Femur (tissue), 1 donor: ENCODE measurements at regions not wholly inside any gene's neighbourhood (a gene's known extent, or its start where the extent isn't known, plus 50 kb on each side); places are given as distances from the start of the nearest gene placed in this dataset.

Experiments used
- DNase-seq: peaks from one replicate; pipeline ENCODE4 v3.0.0-alpha.2; 2017

GRCh38 chr14:30077946-30078345 lies 150.3 kb upstream of the PRKD1 start:
- no peak for DNase-seq

- DNase-seq, result no peak
These were observed 151.3 kb upstream of the PRKD1 start for GRCh38 chr14:30078811-30079402.

GRCh38 chr14:30082486-30082885 lies 154.8 kb upstream of the PRKD1 start:
- DNase-seq, result no peak

- no peak for DNase-seq
These were observed 157.2 kb upstream of the PRKD1 start for GRCh38 chr14:30084811-30085210.

GRCh38 chr14:30085943-30086342 lies 158.3 kb upstream of the PRKD1 start:
- DNase-seq, result no peak

GRCh38 chr14:30088620-30089019 lies 161.0 kb upstream of the PRKD1 start:
- no peak for DNase-seq

- no peak for DNase-seq
These were observed 181.5 kb upstream of the PRKD1 start for GRCh38 chr14:30108975-30109700.

- DNase-seq, result no peak
These were observed 186.4 kb upstream of the PRKD1 start for GRCh38 chr14:30114051-30114450.

GRCh38 chr14:30115756-30116155 lies 188.1 kb upstream of the PRKD1 start:
- no peak for DNase-seq

- no peak for DNase-seq
These were observed 191.5 kb upstream of the PRKD1 start for GRCh38 chr14:30118992-30119640.

GRCh38 chr14:30125322-30125979 lies 197.8 kb upstream of the PRKD1 start:
- DNase-seq, result no peak

- DNase-seq, result no peak
These were observed 202.2 kb upstream of the PRKD1 start for GRCh38 chr14:30129807-30130206.

GRCh38 chr14:30131581-30132097 lies 204.0 kb upstream of the PRKD1 start:
- DNase-seq, result no peak

- no peak for DNase-seq
These were observed 204.5 kb upstream of the PRKD1 start for GRCh38 chr14:30132196-30132595.

- DNase-seq, result no peak
These were observed 207.3 kb upstream of the PRKD1 start for GRCh38 chr14:30134936-30135335.

GRCh38 chr14:30138567-30138966 lies 210.9 kb upstream of the PRKD1 start:
- DNase-seq, result no peak

- no peak for DNase-seq
These were observed 214.6 kb upstream of the PRKD1 start for GRCh38 chr14:30142216-30142615.

- no peak for DNase-seq
These were observed 216.0 kb upstream of the PRKD1 start for GRCh38 chr14:30143627-30144026.

- no peak for DNase-seq
These were observed 226.1 kb upstream of the PRKD1 start for GRCh38 chr14:30153717-30154116.

GRCh38 chr14:30156571-30156970 lies 228.9 kb upstream of the PRKD1 start:
- no peak for DNase-seq

GRCh38 chr14:30158299-30158698 lies 230.7 kb upstream of the PRKD1 start:
- no peak for DNase-seq

- no peak for DNase-seq
These were observed 231.7 kb upstream of the PRKD1 start for GRCh38 chr14:30159374-30159773.

GRCh38 chr14:30160608-30161007 lies 233.0 kb upstream of the PRKD1 start:
- no peak for DNase-seq

GRCh38 chr14:30162066-30162465 lies 234.4 kb upstream of the PRKD1 start:
- DNase-seq, result no peak
